HEK293 (cell line): ENCODE measurements at regions not wholly inside any gene's neighbourhood (a gene's known extent, or its start where the extent isn't known, plus 50 kb on each side); places are given as distances from the start of the nearest gene placed in this dataset.

Experiments
- CTCF ChIA-PET: fragments of 350-600 bp; formaldehyde crosslinking; extraction: SDS; loops from one replicate; lab custom pipeline; 2021; ENCODE audit warnings: antibody characterized with exemption; lab: Yijun Ruan, JAX
- POLR2A ChIA-PET: fragments of 300-600 bp; formaldehyde crosslinking; extraction: SDS; loops from one replicate; lab custom pipeline; 2020; ENCODE audit warnings: antibody characterized with exemption, inconsistent platforms; lab: Yijun Ruan, JAX
- H3K27ac ChIP-seq: fragments of 200-500 bp; sonication (Bioruptor generic); 2 replicates; pipeline ENCODE4 v1.5.1; 2014; ENCODE audit warnings: low read depth, low read length, control low read depth, inconsistent platforms; ENCODE audit errors: extremely low read depth
- H3K36me3 ChIP-seq, 2 experiments: fragments of 200-500 bp in 1 of 2; sonication (Bioruptor generic) in 1 of 2; 1 replicate in 1 of 2; 2 replicates in 1 of 2; pipeline ENCODE4 v1.5.1; 2014 to 2017; ENCODE audit warnings: inconsistent platforms in 2 of 2, low read length in 2 of 2; ENCODE audit not compliant: control insufficient read depth in 2 of 2, insufficient read depth in 1 of 2
- H3K4me1 ChIP-seq: fragments of 200-500 bp; sonication (Bioruptor generic); 2 replicates; pipeline ENCODE4 v1.5.1; 2014; ENCODE audit warnings: mild to moderate bottlenecking, low read length, inconsistent platforms; ENCODE audit not compliant: control insufficient read depth, insufficient read depth
- H3K4me3 ChIP-seq: 2 replicates; pipeline ENCODE4 v1.5.1; 2011; ENCODE audit warnings: low read depth, mild to moderate bottlenecking, control low read depth, low read length, moderate library complexity
- H3K9me3 ChIP-seq: fragments of 200-500 bp; sonication (Bioruptor generic); 2 replicates; pipeline ENCODE4 v1.5.1; 2014; ENCODE audit warnings: low read depth, low read length, inconsistent platforms; ENCODE audit not compliant: control insufficient read depth, insufficient read depth
- MYNN ChIP-seq: fragments of 450-650 bp; formaldehyde crosslinking; IDR thresholded peaks from 2 replicates; pipeline ENCODE4 v1.5.1; 2016; ENCODE audit warnings: missing biosample characterization, missing genetic modification characterization, borderline replicate concordance
- REPIN1 ChIP-seq: fragments of 450-650 bp; formaldehyde crosslinking; IDR thresholded peaks from 2 replicates; pipeline ENCODE4 v1.5.1; 2017; ENCODE audit warnings: missing biosample characterization, missing genetic modification characterization, low read depth
- SETDB1 ChIP-seq: IDR thresholded peaks from one replicate; pipeline ENCODE4 v1.6.1; 2017; ENCODE audit warnings: mild to moderate bottlenecking, low read length, moderate library complexity, mixed read lengths; ENCODE audit not compliant: insufficient read length
- TRIM28 ChIP-seq: IDR thresholded peaks from 2 replicates; pipeline ENCODE4 v1.6.1; 2011; ENCODE audit warnings: low read length, control low read depth, borderline replicate concordance
- ZBTB8A ChIP-seq: fragments of 450-650 bp; formaldehyde crosslinking; IDR thresholded peaks from 2 replicates; pipeline ENCODE4 v1.5.1; 2016; ENCODE audit warnings: missing biosample characterization, missing genetic modification characterization
- ZNF184 ChIP-seq: fragments of 450-650 bp; IDR thresholded peaks from 2 replicates; pipeline ENCODE4 v1.5.1; 2018; ENCODE audit warnings: missing biosample characterization, mild to moderate bottlenecking, missing genetic modification characterization
- ZNF211 ChIP-seq: fragments of 450-650 bp; formaldehyde crosslinking; IDR thresholded peaks from 2 replicates; pipeline ENCODE4 v1.5.1; 2016; ENCODE audit warnings: low read depth, missing biosample characterization, missing genetic modification characterization
- ZNF404 ChIP-seq: fragments of 450-650 bp; formaldehyde crosslinking; IDR thresholded peaks from 2 replicates; pipeline ENCODE4 v1.5.1; 2017; ENCODE audit warnings: missing biosample characterization, missing genetic modification characterization
- ZNF521 ChIP-seq: fragments of 450-650 bp; formaldehyde crosslinking; IDR thresholded peaks from 2 replicates; pipeline ENCODE4 v1.5.1; 2017; ENCODE audit warnings: missing biosample characterization, mild to moderate bottlenecking, missing genetic modification characterization
- ZNF548 ChIP-seq: fragments of 450-650 bp; formaldehyde crosslinking; IDR thresholded peaks from 2 replicates; pipeline ENCODE4 v1.5.1; 2016; ENCODE audit warnings: missing biosample characterization, missing genetic modification characterization
- ZNF560 ChIP-seq: fragments of 450-650 bp; formaldehyde crosslinking; IDR thresholded peaks from 2 replicates; pipeline ENCODE4 v1.5.1; 2017; ENCODE audit warnings: missing biosample characterization, missing genetic modification characterization, borderline replicate concordance
- ZNF596 ChIP-seq: fragments of 450-650 bp; IDR thresholded peaks from 2 replicates; pipeline ENCODE4 v1.5.0; 2018; ENCODE audit warnings: missing biosample characterization, mild to moderate bottlenecking, missing genetic modification characterization, moderate library complexity
- ZSCAN16 ChIP-seq: fragments of 450-650 bp; formaldehyde crosslinking; IDR thresholded peaks from 2 replicates; pipeline ENCODE4 v1.5.1; 2016; ENCODE audit warnings: missing biosample characterization, missing genetic modification characterization
- TF ChIP-seq, protein P1 (sequence below): fragments of 450-650 bp; formaldehyde crosslinking; IDR thresholded peaks from 2 replicates; pipeline ENCODE4 v1.5.1; 2016; ENCODE audit warnings: missing biosample characterization, missing genetic modification characterization
- TF ChIP-seq, protein P2 (sequence below): fragments of 450-650 bp; formaldehyde crosslinking; IDR thresholded peaks from 2 replicates; pipeline ENCODE4 v1.5.1; 2016; ENCODE audit warnings: missing biosample characterization, missing genetic modification characterization
- TF ChIP-seq, protein P3 (sequence below): fragments of 450-650 bp; formaldehyde crosslinking; IDR thresholded peaks from 2 replicates; pipeline ENCODE4 v1.5.1; 2017; ENCODE audit warnings: missing biosample characterization, missing genetic modification characterization
- TF ChIP-seq, protein P4 (sequence below): fragments of 450-650 bp; formaldehyde crosslinking; IDR thresholded peaks from 2 replicates; pipeline ENCODE4 v1.5.1; 2017; ENCODE audit warnings: missing biosample characterization, missing genetic modification characterization

DNA sequence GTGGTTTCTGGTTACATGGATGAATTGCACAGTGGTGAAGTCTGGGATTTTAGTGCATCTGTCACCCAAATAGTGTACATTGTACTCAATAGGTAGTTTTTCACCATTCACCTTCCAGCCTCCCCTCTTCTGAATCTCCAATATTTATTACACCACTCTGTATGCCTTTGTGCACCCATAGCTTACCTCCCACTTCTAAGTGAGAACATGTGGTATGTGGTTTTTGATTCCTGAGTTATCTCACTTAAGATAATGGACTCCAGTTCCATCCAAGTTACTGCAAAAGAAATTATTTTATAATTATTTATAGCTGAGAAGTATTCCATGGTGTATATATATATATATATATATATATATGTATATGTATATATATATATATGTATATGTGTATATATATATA, 155.8 kb downstream of the HHIP start (continued):
- TF ChIP-seq MYNN (no peak), REPIN1 (tag by site-specific recombination) (no peak)

DNA sequence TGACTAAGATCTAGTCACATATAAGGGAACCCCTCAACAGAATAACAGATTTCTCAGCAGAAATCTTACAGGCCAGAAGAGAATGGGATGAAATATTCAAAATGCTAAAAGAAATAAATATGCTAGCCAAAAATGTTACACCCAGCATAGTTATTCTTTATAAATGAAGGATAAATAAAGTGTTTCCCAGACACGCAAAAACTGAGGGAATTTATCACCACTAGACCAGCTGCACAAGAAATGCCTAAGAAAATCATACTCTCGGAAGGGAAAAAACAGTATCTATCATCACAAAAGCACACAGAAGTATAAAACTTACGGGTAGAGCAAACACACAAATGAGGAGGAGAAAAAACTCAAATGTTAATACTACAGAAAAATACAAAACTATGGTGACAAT, 162.1 kb downstream of the HHIP start:
- POLR2A ChIA-PET, result no interaction called here
- Histone ChIP-seq H3K4me3 (no peak overlapping the region), H3K9me3 (no peaks in the 10 kb centered on the region), H3K4me1 (no peaks in the 10 kb centered on the region), H3K27ac (no peak overlapping the region), H3K36me3 (no peaks in the 10 kb centered on the region)
- CTCF ChIA-PET, result no interaction called here
- no peak for TF ChIP-seq ZNF404
- TF ChIP-seq ZNF211 (tag by site-specific recombination), result no peak
- TF ChIP-seq ZSCAN16, result no peak
- TF ChIP-seq, protein P1, sequence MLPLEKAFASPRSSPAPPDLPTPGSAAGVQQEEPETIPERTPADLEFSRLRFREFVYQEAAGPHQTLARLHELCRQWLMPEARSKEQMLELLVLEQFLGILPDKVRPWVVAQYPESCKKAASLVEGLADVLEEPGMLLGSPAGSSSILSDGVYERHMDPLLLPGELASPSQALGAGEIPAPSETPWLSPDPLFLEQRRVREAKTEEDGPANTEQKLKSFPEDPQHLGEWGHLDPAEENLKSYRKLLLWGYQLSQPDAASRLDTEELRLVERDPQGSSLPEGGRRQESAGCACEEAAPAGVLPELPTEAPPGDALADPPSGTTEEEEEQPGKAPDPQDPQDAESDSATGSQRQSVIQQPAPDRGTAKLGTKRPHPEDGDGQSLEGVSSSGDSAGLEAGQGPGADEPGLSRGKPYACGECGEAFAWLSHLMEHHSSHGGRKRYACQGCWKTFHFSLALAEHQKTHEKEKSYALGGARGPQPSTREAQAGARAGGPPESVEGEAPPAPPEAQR (tag by site-specific recombination), result no peak
- no peak for TF ChIP-seq ZBTB8A
- TF ChIP-seq, protein P2, sequence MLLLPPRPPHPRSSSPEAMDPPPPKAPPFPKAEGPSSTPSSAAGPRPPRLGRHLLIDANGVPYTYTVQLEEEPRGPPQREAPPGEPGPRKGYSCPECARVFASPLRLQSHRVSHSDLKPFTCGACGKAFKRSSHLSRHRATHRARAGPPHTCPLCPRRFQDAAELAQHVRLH, result no peak
- TF ChIP-seq ZNF184 (tag by site-specific recombination), result no peak
- TF ChIP-seq ZNF548 (tag by site-specific recombination), result no peak
- TF ChIP-seq, protein P3, sequence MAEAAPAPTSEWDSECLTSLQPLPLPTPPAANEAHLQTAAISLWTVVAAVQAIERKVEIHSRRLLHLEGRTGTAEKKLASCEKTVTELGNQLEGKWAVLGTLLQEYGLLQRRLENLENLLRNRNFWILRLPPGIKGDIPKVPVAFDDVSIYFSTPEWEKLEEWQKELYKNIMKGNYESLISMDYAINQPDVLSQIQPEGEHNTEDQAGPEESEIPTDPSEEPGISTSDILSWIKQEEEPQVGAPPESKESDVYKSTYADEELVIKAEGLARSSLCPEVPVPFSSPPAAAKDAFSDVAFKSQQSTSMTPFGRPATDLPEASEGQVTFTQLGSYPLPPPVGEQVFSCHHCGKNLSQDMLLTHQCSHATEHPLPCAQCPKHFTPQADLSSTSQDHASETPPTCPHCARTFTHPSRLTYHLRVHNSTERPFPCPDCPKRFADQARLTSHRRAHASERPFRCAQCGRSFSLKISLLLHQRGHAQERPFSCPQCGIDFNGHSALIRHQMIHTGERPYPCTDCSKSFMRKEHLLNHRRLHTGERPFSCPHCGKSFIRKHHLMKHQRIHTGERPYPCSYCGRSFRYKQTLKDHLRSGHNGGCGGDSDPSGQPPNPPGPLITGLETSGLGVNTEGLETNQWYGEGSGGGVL (tag by site-specific recombination), result no peak
- 0 out of 2 replicates have a peak, but pooled peaks have one; percentile 27 for TF ChIP-seq TRIM28
- peak; percentile 99 for TF ChIP-seq SETDB1
- TF ChIP-seq ZNF521, result no peak
- no peak for TF ChIP-seq ZNF596 (tag by site-specific recombination)
- no peak for TF ChIP-seq ZNF560 (tag by site-specific recombination)

DNA sequence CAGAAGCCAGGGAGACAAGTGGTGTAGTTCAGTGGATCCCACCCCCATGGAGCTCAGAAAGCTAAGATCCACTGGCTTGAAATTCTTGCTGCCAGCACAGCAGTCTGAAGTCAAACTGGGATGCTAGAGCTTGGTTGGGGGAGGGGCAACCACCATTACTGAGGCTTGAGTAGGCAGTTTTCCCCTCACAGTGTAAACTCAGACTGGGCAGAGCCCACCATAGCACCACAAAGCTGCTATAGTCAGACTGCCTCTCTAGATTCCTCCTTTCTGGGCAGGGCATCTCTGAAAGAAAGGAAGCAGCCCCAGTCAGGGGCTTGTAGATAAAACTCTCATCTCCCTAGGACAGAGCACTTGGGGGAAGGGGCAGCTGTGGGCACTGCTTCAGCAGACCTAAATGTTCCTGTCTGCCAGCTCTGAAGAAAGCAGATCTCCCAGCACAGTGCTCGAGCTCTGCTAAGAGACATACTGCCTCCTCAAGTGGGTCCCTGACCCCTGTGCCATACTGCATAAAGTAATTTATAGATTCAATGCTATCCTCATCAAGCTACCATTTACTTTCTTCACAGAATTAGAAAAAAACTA, 163.2 kb downstream of the HHIP start:
- POLR2A ChIA-PET, result no interaction called here
- H3K4me3 ChIP-seq, result no peak overlapping the region

More for the DNA sequence above, 163.2 kb downstream of the HHIP start:
- Histone ChIP-seq H3K36me3 (no peaks in the 10 kb centered on the region), H3K27ac (no peak overlapping the region), H3K9me3 (no peaks in the 10 kb centered on the region), H3K4me1 (no peaks in the 10 kb centered on the region)
- CTCF ChIA-PET, result no interaction called here
- TF ChIP-seq, protein P4, sequence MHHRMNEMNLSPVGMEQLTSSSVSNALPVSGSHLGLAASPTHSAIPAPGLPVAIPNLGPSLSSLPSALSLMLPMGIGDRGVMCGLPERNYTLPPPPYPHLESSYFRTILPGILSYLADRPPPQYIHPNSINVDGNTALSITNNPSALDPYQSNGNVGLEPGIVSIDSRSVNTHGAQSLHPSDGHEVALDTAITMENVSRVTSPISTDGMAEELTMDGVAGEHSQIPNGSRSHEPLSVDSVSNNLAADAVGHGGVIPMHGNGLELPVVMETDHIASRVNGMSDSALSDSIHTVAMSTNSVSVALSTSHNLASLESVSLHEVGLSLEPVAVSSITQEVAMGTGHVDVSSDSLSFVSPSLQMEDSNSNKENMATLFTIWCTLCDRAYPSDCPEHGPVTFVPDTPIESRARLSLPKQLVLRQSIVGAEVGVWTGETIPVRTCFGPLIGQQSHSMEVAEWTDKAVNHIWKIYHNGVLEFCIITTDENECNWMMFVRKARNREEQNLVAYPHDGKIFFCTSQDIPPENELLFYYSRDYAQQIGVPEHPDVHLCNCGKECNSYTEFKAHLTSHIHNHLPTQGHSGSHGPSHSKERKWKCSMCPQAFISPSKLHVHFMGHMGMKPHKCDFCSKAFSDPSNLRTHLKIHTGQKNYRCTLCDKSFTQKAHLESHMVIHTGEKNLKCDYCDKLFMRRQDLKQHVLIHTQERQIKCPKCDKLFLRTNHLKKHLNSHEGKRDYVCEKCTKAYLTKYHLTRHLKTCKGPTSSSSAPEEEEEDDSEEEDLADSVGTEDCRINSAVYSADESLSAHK (tag by site-specific recombination), result no peak
